ENCODE measurements at regions not wholly inside any gene's neighbourhood (a gene's known extent, or its start where the extent isn't known, plus 50 kb on each side); places are given as distances from the start of the nearest gene placed in this dataset.

DNA sequence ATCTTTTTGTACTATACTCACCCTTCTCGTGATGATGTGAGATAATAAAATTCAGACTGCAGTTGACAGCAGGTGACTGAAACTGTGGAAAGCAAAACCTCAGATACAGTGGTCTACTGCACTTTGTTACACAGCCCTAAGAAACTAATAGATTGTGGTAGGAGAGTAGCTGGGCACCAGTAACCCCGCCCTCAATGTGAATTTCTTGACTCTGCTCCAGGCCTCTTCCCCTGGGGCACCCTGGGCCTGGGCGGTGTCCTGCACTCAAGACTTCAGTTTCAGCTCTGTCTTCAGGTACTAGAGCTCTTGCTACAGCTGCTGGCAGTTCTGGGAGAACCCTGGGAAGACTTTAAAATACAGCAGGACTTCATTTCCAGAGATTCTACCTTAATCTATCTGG is 197.6 kb upstream of the AVPR1A start:
- TF ChIP-seq EZH2 (IDR thresholded peaks at IDR 0.05; ENCODE audit: low read length) = no peak
- TF ChIP-seq, protein P1, sequence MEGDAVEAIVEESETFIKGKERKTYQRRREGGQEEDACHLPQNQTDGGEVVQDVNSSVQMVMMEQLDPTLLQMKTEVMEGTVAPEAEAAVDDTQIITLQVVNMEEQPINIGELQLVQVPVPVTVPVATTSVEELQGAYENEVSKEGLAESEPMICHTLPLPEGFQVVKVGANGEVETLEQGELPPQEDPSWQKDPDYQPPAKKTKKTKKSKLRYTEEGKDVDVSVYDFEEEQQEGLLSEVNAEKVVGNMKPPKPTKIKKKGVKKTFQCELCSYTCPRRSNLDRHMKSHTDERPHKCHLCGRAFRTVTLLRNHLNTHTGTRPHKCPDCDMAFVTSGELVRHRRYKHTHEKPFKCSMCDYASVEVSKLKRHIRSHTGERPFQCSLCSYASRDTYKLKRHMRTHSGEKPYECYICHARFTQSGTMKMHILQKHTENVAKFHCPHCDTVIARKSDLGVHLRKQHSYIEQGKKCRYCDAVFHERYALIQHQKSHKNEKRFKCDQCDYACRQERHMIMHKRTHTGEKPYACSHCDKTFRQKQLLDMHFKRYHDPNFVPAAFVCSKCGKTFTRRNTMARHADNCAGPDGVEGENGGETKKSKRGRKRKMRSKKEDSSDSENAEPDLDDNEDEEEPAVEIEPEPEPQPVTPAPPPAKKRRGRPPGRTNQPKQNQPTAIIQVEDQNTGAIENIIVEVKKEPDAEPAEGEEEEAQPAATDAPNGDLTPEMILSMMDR (optimal IDR thresholded peaks at IDR 0.05 in 1 of 3, IDR thresholded peaks at IDR 0.05 in 1 of 3, conservative IDR thresholded peaks at IDR 0.05 in 1 of 3; ENCODE audit: extremely low read depth in 1 of 3, insufficient read depth in 2 of 3, low read length in 3 of 3) = no peak
